HepG2 (cell line): ENCODE measurements at regions not wholly inside any gene's neighbourhood (a gene's known extent, or its start where the extent isn't known, plus 50 kb on each side); places are given as distances from the start of the nearest gene placed in this dataset.

Experiments
- ATAC-seq: fragments of 200-7000 bp; cut with Tn5 transposase; 3 replicates; pipeline ENCODE4 v1.9.1; 2020; ENCODE audit warnings: mild to moderate bottlenecking, moderate library complexity
- BruUV-seq: library from RNA; stranded (reverse); fragments of 400-500 nt; replicated peaks from 2 replicates; lab custom pipeline; 2021; lab: Mats Ljungman, UMichigan
- CTCF ChIA-PET: fragments of 300-600 bp; formaldehyde crosslinking; extraction: SDS; loops from one replicate; lab custom pipeline; 2021; ENCODE audit warnings: low total read pairs, inconsistent platforms, low intra/inter-chr PET ratio; lab: Yijun Ruan, JAX
- POLR2A ChIA-PET: fragments of 350-600 bp; sonication (Branson Sonifier 250); formaldehyde crosslinking; loops from one replicate; lab custom pipeline; 2020; ENCODE audit warnings: antibody characterized with exemption, inconsistent platforms; lab: Yijun Ruan, JAX
- DNase-seq: peaks from one replicate; pipeline ENCODE4 v3.0.0-alpha.2; 2015; ENCODE audit warnings: low spot score
- FAIRE-seq: peaks from 3 replicates; lab custom pipeline; 2011; peaks lifted over from hg19 to GRCh38; lab: Jason Lieb, UNC
- H2AFZ ChIP-seq: one replicate; pipeline ENCODE4 v1.6.1; 2011; ENCODE audit warnings: low read length, inconsistent platforms
- H3K27ac ChIP-seq: fragments of 300-600 bp; 3 replicates; pipeline ENCODE4 v1.8.0; 2011; ENCODE audit warnings: mixed run types, mild to moderate bottlenecking, mixed read lengths, low read length, inconsistent platforms; ENCODE audit not compliant: insufficient read depth; ENCODE audit errors: extremely low read length
- H3K27me3 ChIP-seq, 2 experiments: fragments of 200-600 bp in 1 of 2; 2 replicates in 1 of 2; 3 replicates in 1 of 2; pipeline versions ENCODE4 v1.6.0 to v1.8.0; 2011; ENCODE audit warnings: low read length in 2 of 2, mild to moderate bottlenecking in 2 of 2, moderate library complexity in 2 of 2, inconsistent platforms in 1 of 2; ENCODE audit not compliant: insufficient read depth in 2 of 2, control insufficient read depth in 1 of 2
- H3K36me3 ChIP-seq, 2 experiments: fragments of 200-600 bp in 1 of 2; replicated peaks in 1 of 2; 2 replicates in 1 of 2; 3 replicates in 1 of 2; pipeline versions ENCODE4 v1.5.1 to v1.8.0; 2011; ENCODE audit warnings: low read length in 2 of 2, inconsistent platforms in 1 of 2; ENCODE audit not compliant: insufficient read depth in 2 of 2, control insufficient read depth in 1 of 2
- H3K4me1 ChIP-seq: 2 replicates; pipeline ENCODE4 v1.5.1; 2012; ENCODE audit warnings: low read length, inconsistent platforms; ENCODE audit not compliant: insufficient read depth
- H3K4me2 ChIP-seq: 2 replicates; pipeline ENCODE4 v1.6.0; 2011; ENCODE audit warnings: low read depth, low read length, inconsistent platforms
- H3K4me3 ChIP-seq, 3 experiments: fragments of 200-600 bp in 1 of 3; sonication (generic), shearing (Covaris generic) in 1 of 3; replicated peaks in 1 of 3; 2 replicates each; pipeline ENCODE4 v1.5.1; 2011 to 2016; ENCODE audit warnings: low read length in 3 of 3, inconsistent platforms in 2 of 3, low read depth in 2 of 3, mild to moderate bottlenecking in 2 of 3, control low read depth in 1 of 3, mixed read lengths in 1 of 3; ENCODE audit not compliant: insufficient read depth in 1 of 3
- H3K79me2 ChIP-seq: one replicate; pipeline ENCODE4 v1.6.1; 2011; ENCODE audit warnings: low read length, inconsistent platforms; ENCODE audit not compliant: insufficient read depth
- H3K9ac ChIP-seq: 2 replicates; pipeline ENCODE4 v1.6.0; 2011; ENCODE audit warnings: mild to moderate bottlenecking, low read depth, low read length, inconsistent platforms; ENCODE audit not compliant: insufficient read depth
- H3K9me3 ChIP-seq: 2 replicates; pipeline ENCODE4 v1.5.1; 2012; ENCODE audit warnings: mild to moderate bottlenecking, low read length
- H4K20me1 ChIP-seq: 2 replicates; pipeline ENCODE4 v1.6.0; 2011; ENCODE audit warnings: inconsistent platforms, mild to moderate bottlenecking, low read length, moderate library complexity; ENCODE audit not compliant: insufficient read depth
- ARHGAP35 ChIP-seq: sonication (generic); formaldehyde crosslinking; IDR thresholded peaks from 2 replicates; pipeline ENCODE4 v1.9.0; 2022; ENCODE audit warnings: mild to moderate bottlenecking, inconsistent platforms, moderate library complexity, missing genetic modification reagents, borderline replicate concordance
- BATF2 ChIP-seq: sonication (generic); formaldehyde crosslinking; IDR thresholded peaks from 2 replicates; pipeline ENCODE4 v1.8.0; 2022; ENCODE audit warnings: mild to moderate bottlenecking, missing genetic modification reagents, moderate library complexity
- HNRNPLL ChIP-seq: fragments of 200-400 bp; formaldehyde crosslinking; IDR thresholded peaks from 2 replicates; pipeline ENCODE4 v1.6.1; 2017; ENCODE audit warnings: mild to moderate bottlenecking, low read depth, low read length; ENCODE audit not compliant: poor library complexity, severe bottlenecking
- PBX3 ChIP-seq: sonication (generic); formaldehyde crosslinking; IDR thresholded peaks from 2 replicates; pipeline ENCODE4 v1.8.1; 2023; ENCODE audit warnings: missing genetic modification reagents, inconsistent platforms, borderline replicate concordance
- POLR2AphosphoS5 ChIP-seq: IDR thresholded peaks from 2 replicates; pipeline ENCODE4 v1.6.1; 2012; ENCODE audit warnings: low read depth, low read length
- SMARCE1 ChIP-seq: fragments of 450-650 bp; IDR thresholded peaks from 2 replicates; pipeline ENCODE4 v1.6.1; 2017; ENCODE audit warnings: borderline replicate concordance
- STAT5B ChIP-seq: sonication (generic); formaldehyde crosslinking; IDR thresholded peaks from 2 replicates; pipeline ENCODE4 v1.4.0; 2020; ENCODE audit warnings: missing genetic modification reagents
- ZBTB37 ChIP-seq: sonication (generic); formaldehyde crosslinking; IDR thresholded peaks from 2 replicates; pipeline ENCODE4 v1.4.0; 2020; ENCODE audit warnings: mild to moderate bottlenecking, missing genetic modification reagents
- ZNF232 ChIP-seq: sonication (generic); formaldehyde crosslinking; IDR thresholded peaks from 2 replicates; pipeline ENCODE4 v1.4.0; 2020; ENCODE audit warnings: missing genetic modification reagents, borderline replicate concordance
- ZNF276 ChIP-seq: sonication (generic); formaldehyde crosslinking; IDR thresholded peaks from 2 replicates; pipeline ENCODE4 v1.4.0; 2020; ENCODE audit warnings: mild to moderate bottlenecking, low read depth, missing genetic modification reagents
- ZNF335 ChIP-seq: sonication (generic); formaldehyde crosslinking; IDR thresholded peaks from 2 replicates; pipeline ENCODE4 v1.4.0; 2020; ENCODE audit warnings: missing genetic modification reagents
- ZNF749 ChIP-seq: sonication (generic); formaldehyde crosslinking; IDR thresholded peaks from 2 replicates; pipeline ENCODE4 v1.8.0; 2022; ENCODE audit warnings: mild to moderate bottlenecking, missing genetic modification reagents, moderate library complexity, borderline replicate concordance
- WGBS: methylation state at CpG from one replicate; pipeline ENCODE4 v1.1.6; 2017; ENCODE audit warnings: low lambda C conversion rate; 5-methylcytosine and 5-hydroxymethylcytosine counted together
- in situ Hi-C: cut with HindIII; loops from 2 replicates; pipeline ENCODE4 v1.10.0; 2017; ENCODE audit warnings: low pct_unique_long_range_greater_than_20kb; ENCODE audit not compliant: extremely low pct_ligation_motif_present
- intact Hi-C: fragments of 100-400 bp; cut with micrococcal nuclease; formaldehyde crosslinking; loops from one replicate; pipeline ENCODE4 v1.10.0; 2022; ENCODE audit not compliant: unreplicated experiment
- TF ChIP-seq, protein P1 (sequence below): sonication (generic); formaldehyde crosslinking; IDR thresholded peaks from 2 replicates; pipeline ENCODE4 v1.5.1; 2020; ENCODE audit warnings: mild to moderate bottlenecking, missing genetic modification reagents, borderline replicate concordance

- Histone ChIP-seq H2AFZ (no peak overlapping the region), H3K4me1 (no peaks in the 10 kb centered on the region), H3K36me3 (no peaks in the 10 kb centered on the region), H3K4me2 (no peak overlapping the region), H3K27me3 (no peaks in the 10 kb centered on the region), H4K20me1 (no peaks in the 10 kb centered on the region), H3K9me3 (no peaks in the 10 kb centered on the region), H3K4me3 (no peak overlapping the region), H3K27ac (no peak overlapping the region), H3K79me2 (no peaks in the 10 kb centered on the region), H3K9ac (no peak overlapping the region)
- no peak for FAIRE-seq
- WGBS: 89% methylated on average over 2 of the region's 2 CpGs
- no peak for DNase-seq
- TF ChIP-seq ZNF749 (CRISPR knock-in tag): no peak
- no peak for TF ChIP-seq POLR2AphosphoS5
- no peak for TF ChIP-seq ZNF276
- TF ChIP-seq PBX3 (CRISPR knock-in tag): no peak
- TF ChIP-seq STAT5B: no peak
- no peak for TF ChIP-seq BATF2 (CRISPR knock-in tag)
- TF ChIP-seq HNRNPLL: no peak
- TF ChIP-seq, protein P1, sequence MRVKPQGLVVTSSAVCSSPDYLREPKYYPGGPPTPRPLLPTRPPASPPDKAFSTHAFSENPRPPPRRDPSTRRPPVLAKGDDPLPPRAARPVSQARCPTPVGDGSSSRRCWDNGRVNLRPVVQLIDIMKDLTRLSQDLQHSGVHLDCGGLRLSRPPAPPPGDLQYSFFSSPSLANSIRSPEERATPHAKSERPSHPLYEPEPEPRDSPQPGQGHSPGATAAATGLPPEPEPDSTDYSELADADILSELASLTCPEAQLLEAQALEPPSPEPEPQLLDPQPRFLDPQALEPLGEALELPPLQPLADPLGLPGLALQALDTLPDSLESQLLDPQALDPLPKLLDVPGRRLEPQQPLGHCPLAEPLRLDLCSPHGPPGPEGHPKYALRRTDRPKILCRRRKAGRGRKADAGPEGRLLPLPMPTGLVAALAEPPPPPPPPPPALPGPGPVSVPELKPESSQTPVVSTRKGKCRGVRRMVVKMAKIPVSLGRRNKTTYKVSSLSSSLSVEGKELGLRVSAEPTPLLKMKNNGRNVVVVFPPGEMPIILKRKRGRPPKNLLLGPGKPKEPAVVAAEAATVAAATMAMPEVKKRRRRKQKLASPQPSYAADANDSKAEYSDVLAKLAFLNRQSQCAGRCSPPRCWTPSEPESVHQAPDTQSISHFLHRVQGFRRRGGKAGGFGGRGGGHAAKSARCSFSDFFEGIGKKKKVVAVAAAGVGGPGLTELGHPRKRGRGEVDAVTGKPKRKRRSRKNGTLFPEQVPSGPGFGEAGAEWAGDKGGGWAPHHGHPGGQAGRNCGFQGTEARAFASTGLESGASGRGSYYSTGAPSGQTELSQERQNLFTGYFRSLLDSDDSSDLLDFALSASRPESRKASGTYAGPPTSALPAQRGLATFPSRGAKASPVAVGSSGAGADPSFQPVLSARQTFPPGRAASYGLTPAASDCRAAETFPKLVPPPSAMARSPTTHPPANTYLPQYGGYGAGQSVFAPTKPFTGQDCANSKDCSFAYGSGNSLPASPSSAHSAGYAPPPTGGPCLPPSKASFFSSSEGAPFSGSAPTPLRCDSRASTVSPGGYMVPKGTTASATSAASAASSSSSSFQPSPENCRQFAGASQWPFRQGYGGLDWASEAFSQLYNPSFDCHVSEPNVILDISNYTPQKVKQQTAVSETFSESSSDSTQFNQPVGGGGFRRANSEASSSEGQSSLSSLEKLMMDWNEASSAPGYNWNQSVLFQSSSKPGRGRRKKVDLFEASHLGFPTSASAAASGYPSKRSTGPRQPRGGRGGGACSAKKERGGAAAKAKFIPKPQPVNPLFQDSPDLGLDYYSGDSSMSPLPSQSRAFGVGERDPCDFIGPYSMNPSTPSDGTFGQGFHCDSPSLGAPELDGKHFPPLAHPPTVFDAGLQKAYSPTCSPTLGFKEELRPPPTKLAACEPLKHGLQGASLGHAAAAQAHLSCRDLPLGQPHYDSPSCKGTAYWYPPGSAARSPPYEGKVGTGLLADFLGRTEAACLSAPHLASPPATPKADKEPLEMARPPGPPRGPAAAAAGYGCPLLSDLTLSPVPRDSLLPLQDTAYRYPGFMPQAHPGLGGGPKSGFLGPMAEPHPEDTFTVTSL (CRISPR knock-in tag): no peak
- no peak for TF ChIP-seq SMARCE1
- no peak for TF ChIP-seq ZNF335 (CRISPR knock-in tag)
- TF ChIP-seq ARHGAP35 (CRISPR knock-in tag): no peak
- TF ChIP-seq ZBTB37: no peak
- no peak for TF ChIP-seq ZNF232 (CRISPR knock-in tag)
- intact Hi-C loops: no loop called here
- in situ Hi-C loops: no loop called here
- BruUV-seq: no TSS peak
- CTCF ChIA-PET: no interaction called here
- POLR2A ChIA-PET: no interaction called here
- no peak for ATAC-seq
These were observed 60.3 kb upstream of the STARD13 start for GRCh38 chr13:33345842-33346241.
